Common myeloid progenitor, CD34-positive (primary cell): ENCODE measurements at regions not wholly inside any gene's neighbourhood (a gene's known extent, or its start where the extent isn't known, plus 50 kb on each side); places are given as distances from the start of the nearest gene placed in this dataset.

Source experiments
- CTCF ChIA-PET: fragments of 350-600 bp; sonication (Branson Sonifier 250); formaldehyde crosslinking; loops from one replicate; lab custom pipeline; 2021; ENCODE audit warnings: antibody characterized with exemption; lab: Charles Lee
- POLR2A ChIA-PET: fragments of 350-600 bp; sonication (Branson Sonifier 250); formaldehyde crosslinking; loops from one replicate; lab custom pipeline; 2021; ENCODE audit warnings: antibody characterized with exemption; lab: Charles Lee
- DNase-seq, 3 donors: peaks; one replicate each; pipeline versions ENCODE4 v3.0.0 to v3.0.0-alpha.2; 2013
- H3K27ac ChIP-seq, 2 experiments: 1 replicate in 1 of 2; 2 replicates in 1 of 2; pipeline ENCODE4 v1.7.0; 2013; ENCODE audit warnings: inconsistent platforms in 2 of 2, low read length in 2 of 2, mild to moderate bottlenecking in 2 of 2, low read depth in 1 of 2, moderate library complexity in 1 of 2; ENCODE audit not compliant: severe bottlenecking in 2 of 2, insufficient read depth in 1 of 2, poor library complexity in 1 of 2
- H3K27me3 ChIP-seq, 5 experiments: replicated peaks in 2 of 5; 1 replicate in 3 of 5; 2 replicates in 2 of 5; pipeline versions ENCODE4 v1.6.1 to v1.7.0; 2013; ENCODE audit warnings: low read length in 4 of 5, mild to moderate bottlenecking in 2 of 5, moderate library complexity in 2 of 5, inconsistent platforms in 1 of 5; ENCODE audit not compliant: insufficient read depth in 5 of 5, control insufficient read depth in 4 of 5
- H3K36me3 ChIP-seq, 4 experiments: 1 replicate in 2 of 4; 2 replicates in 2 of 4; pipeline versions ENCODE4 v1.6.1 to v1.7.0; 2013; ENCODE audit warnings: low read length in 3 of 4, control low read depth in 1 of 4, mild to moderate bottlenecking in 1 of 4; ENCODE audit not compliant: control insufficient read depth in 4 of 4, insufficient read depth in 4 of 4
- H3K4me1 ChIP-seq, 4 experiments: 1 replicate in 3 of 4; 2 replicates in 1 of 4; pipeline versions ENCODE4 v1.6.1 to v1.7.1; 2013; ENCODE audit warnings: low read length in 3 of 4, mild to moderate bottlenecking in 3 of 4, control low read depth in 1 of 4, inconsistent platforms in 1 of 4, moderate library complexity in 1 of 4; ENCODE audit not compliant: control insufficient read depth in 4 of 4, insufficient read depth in 4 of 4; ENCODE audit errors: control extremely low read depth in 1 of 4
- H3K4me3 ChIP-seq, 7 experiments: 1 replicate in 4 of 7; 2 replicates in 3 of 7; pipeline versions ENCODE4 v1.5.1 to v1.7.0; 2013; ENCODE audit warnings: mild to moderate bottlenecking in 7 of 7, low read length in 6 of 7, moderate library complexity in 6 of 7, inconsistent platforms in 2 of 7, low read depth in 2 of 7, control low read depth in 1 of 7; ENCODE audit not compliant: insufficient read depth in 4 of 7, control insufficient read depth in 1 of 7; ENCODE audit errors: extremely low read depth in 1 of 7
- H3K9me3 ChIP-seq, 5 experiments: 1 replicate in 4 of 5; 2 replicates in 1 of 5; pipeline versions ENCODE4 v1.6.1 to v1.7.1; 2013; ENCODE audit warnings: low read length in 4 of 5, mild to moderate bottlenecking in 2 of 5, inconsistent platforms in 1 of 5, low read depth in 1 of 5, moderate library complexity in 1 of 5; ENCODE audit not compliant: control insufficient read depth in 4 of 5, insufficient read depth in 2 of 5; ENCODE audit errors: control extremely low read depth in 1 of 5
- WGBS: methylation state at CpG from one replicate; pipeline ENCODE4 v1.1.5; 2013; ENCODE audit not compliant: insufficient coverage; 5-methylcytosine and 5-hydroxymethylcytosine counted together

- H3K36me3 ChIP-seq = no peaks in the 10 kb centered on the region
- DNase-seq = no peak
- H3K27me3 ChIP-seq = no peaks in the 10 kb centered on the region
- 100% methylated on average over 1 of the region's 3 CpGs for WGBS
- no peaks in the 10 kb centered on the region for H3K4me1 ChIP-seq
- CTCF ChIA-PET = no interaction called here
- POLR2A ChIA-PET = no interaction called here
- H3K9me3 ChIP-seq = no peaks in the 10 kb centered on the region
- H3K4me3 ChIP-seq = no peak overlapping the region
- no peak overlapping the region for H3K27ac ChIP-seq
Measured at GRCh38 chr5:53378590-53379247, 101.7 kb upstream of the FST start.

GRCh38 chr5:53386341-53386740, 94.1 kb upstream of the FST start:
- Histone ChIP-seq H3K4me3 (no peak overlapping the region), H3K4me1 (no peaks in the 10 kb centered on the region), H3K9me3 (peaks cover 0 to 5% (median 0%) of the 10 kb centered on the region in 5 experiments), H3K27me3 (no peaks in the 10 kb centered on the region), H3K27ac (no peak overlapping the region), H3K36me3 (no peaks in the 10 kb centered on the region)
- ChIA-PET CTCF (no interaction called here), POLR2A (no interaction called here)
- 93% methylated on average over 2 of the region's 3 CpGs for WGBS
- DNase-seq = no peak

- CTCF ChIA-PET = no interaction called here
- Histone ChIP-seq H3K36me3 (no peaks in the 10 kb centered on the region), H3K4me1 (no peaks in the 10 kb centered on the region), H3K9me3 (peaks cover 0 to 5% (median 0%) of the 10 kb centered on the region in 5 experiments), H3K4me3 (no peak overlapping the region), H3K27ac (no peak overlapping the region), H3K27me3 (peaks cover 0 to 3% (median 0%) of the 10 kb centered on the region in 5 experiments)
- DNase-seq = no peak
- POLR2A ChIA-PET = no interaction called here
Measured at GRCh38 chr5:53389093-53389492, 91.3 kb upstream of the FST start.

- Histone ChIP-seq H3K27ac (no peak overlapping the region), H3K9me3 (peaks cover 0 to 5% (median 0%) of the 10 kb centered on the region in 5 experiments), H3K27me3 (peaks cover 0 to 3% (median 0%) of the 10 kb centered on the region in 5 experiments), H3K36me3 (no peaks in the 10 kb centered on the region), H3K4me1 (no peaks in the 10 kb centered on the region), H3K4me3 (no peak overlapping the region)
- POLR2A ChIA-PET = no interaction called here
- CTCF ChIA-PET = no interaction called here
- no CpG with 5 or more reads among the region's 2 CpGs for WGBS
- DNase-seq = no peak
Measured at GRCh38 chr5:53392073-53392472, 88.4 kb upstream of the FST start.

- DNase-seq = no peak
- H3K4me3 ChIP-seq = no peak overlapping the region
- ChIA-PET POLR2A (no interaction called here), CTCF (no interaction called here)
- H3K9me3 ChIP-seq = peaks cover 0 to 2% (median 0%) of the 10 kb centered on the region in 5 experiments
- peaks cover 0 to 3% (median 0%) of the 10 kb centered on the region in 5 experiments for H3K27me3 ChIP-seq
- no peaks in the 10 kb centered on the region for H3K36me3 ChIP-seq
- no peak overlapping the region for H3K27ac ChIP-seq
- H3K4me1 ChIP-seq = no peaks in the 10 kb centered on the region
Measured at GRCh38 chr5:53394808-53395207, 85.6 kb upstream of the FST start.

- no peak for DNase-seq
- Histone ChIP-seq H3K4me1 (no peaks in the 10 kb centered on the region), H3K27me3 (peaks cover 0 to 2% (median 0%) of the 10 kb centered on the region in 5 experiments), H3K4me3 (no peak overlapping the region), H3K36me3 (no peaks in the 10 kb centered on the region), H3K27ac (no peak overlapping the region), H3K9me3 (no peaks in the 10 kb centered on the region)
- CTCF ChIA-PET = no interaction called here
- WGBS = 88% methylated on average over 4 of the region's 5 CpGs
- POLR2A ChIA-PET = interaction anchor here (0.6 to 0.8 kb wide), 2 partner anchors 166 to 983 kb away, joined by 3 to 4 read pairs; no protein-coding TSS in a partner anchor
Measured at GRCh38 chr5:53397141-53397757, 83.2 kb upstream of the FST start.

- no CpG with 5 or more reads among the region's 2 CpGs for WGBS
- CTCF ChIA-PET = no interaction called here
- no peak overlapping the region for H3K27ac ChIP-seq
- H3K4me1 ChIP-seq = no peaks in the 10 kb centered on the region
- H3K4me3 ChIP-seq = no peak overlapping the region
- no peaks in the 10 kb centered on the region for H3K9me3 ChIP-seq
- no peak for DNase-seq
- no peaks in the 10 kb centered on the region for H3K36me3 ChIP-seq
- no peaks in the 10 kb centered on the region for H3K27me3 ChIP-seq
- POLR2A ChIA-PET = interaction anchor here (0.8 kb wide), 1 partner anchor 984 kb away, joined by 3 read pairs; no protein-coding TSS in a partner anchor
Measured at GRCh38 chr5:53397845-53398244, 82.6 kb upstream of the FST start.
